CD14-positive monocyte (primary cell): ENCODE measurements at regions not wholly inside any gene's neighbourhood (a gene's known extent, or its start where the extent isn't known, plus 50 kb on each side); places are given as distances from the start of the nearest gene placed in this dataset.

Experiments used
- DNase-seq, 3 donors: peaks; one replicate each; pipeline ENCODE4 v3.0.0-alpha.2; 2011 to 2022
- H2AFZ ChIP-seq: 2 replicates; pipeline ENCODE4 v1.6.0; 2012; ENCODE audit warnings: mild to moderate bottlenecking, low read depth, low read length, inconsistent platforms; ENCODE audit not compliant: insufficient read depth, poor library complexity, severe bottlenecking
- H3K27ac ChIP-seq, 2 donors: 1 replicate in 1 of 2; 2 replicates in 1 of 2; pipeline ENCODE4 v1.5.1; 2012 to 2013; ENCODE audit warnings: low read length in 2 of 2, control low read depth in 1 of 2, inconsistent platforms in 1 of 2, low read depth in 1 of 2, mild to moderate bottlenecking in 1 of 2
- H3K27me3 ChIP-seq, 2 donors: one replicate each; pipeline versions ENCODE4 v1.6.0 to v1.6.1; 2011 to 2013; ENCODE audit warnings: low read length in 2 of 2; ENCODE audit not compliant: control insufficient read depth in 2 of 2, insufficient read depth in 2 of 2
- H3K36me3 ChIP-seq, 2 donors: replicated peaks in 1 of 2; 1 replicate in 1 of 2; 2 replicates in 1 of 2; pipeline versions ENCODE4 v1.5.1 to v1.6.1; 2012 to 2013; ENCODE audit warnings: low read length in 2 of 2, control low read depth in 1 of 2, inconsistent platforms in 1 of 2, mild to moderate bottlenecking in 1 of 2; ENCODE audit not compliant: insufficient read depth in 2 of 2, control insufficient read depth in 1 of 2
- H3K4me1 ChIP-seq, 2 donors: 1 replicate in 1 of 2; 2 replicates in 1 of 2; pipeline versions ENCODE4 v1.5.1 to v1.6.1; 2012 to 2013; ENCODE audit warnings: low read length in 2 of 2, control low read depth in 1 of 2, inconsistent platforms in 1 of 2, mild to moderate bottlenecking in 1 of 2, moderate library complexity in 1 of 2; ENCODE audit not compliant: insufficient read depth in 2 of 2, control insufficient read depth in 1 of 2
- H3K4me2 ChIP-seq: replicated peaks from 2 replicates; pipeline ENCODE3; 2012; ENCODE audit warnings: low read length, moderate library complexity, mild to moderate bottlenecking; ENCODE audit not compliant: poor library complexity, severe bottlenecking; ENCODE audit errors: extremely low read depth
- H3K4me3 ChIP-seq, 3 experiments: fragments of 200-600 bp in 1 of 3; sonication (generic) in 1 of 3; replicated peaks in 1 of 3; 1 replicate in 2 of 3; 2 replicates in 1 of 3; pipeline ENCODE4 v1.5.1; 2011 to 2013; ENCODE audit warnings: low read length in 3 of 3, mild to moderate bottlenecking in 3 of 3, control low read depth in 2 of 3, low read depth in 2 of 3, inconsistent platforms in 1 of 3, moderate library complexity in 1 of 3
- H3K79me2 ChIP-seq: 2 replicates; pipeline ENCODE4 v1.6.0; 2012; ENCODE audit warnings: mild to moderate bottlenecking, control low read depth, inconsistent platforms, low read length, moderate library complexity; ENCODE audit not compliant: insufficient read depth
- H3K9ac ChIP-seq: 2 replicates; pipeline ENCODE4 v1.6.0; 2017; ENCODE audit warnings: low read length, mild to moderate bottlenecking; ENCODE audit not compliant: insufficient read depth, poor library complexity, severe bottlenecking
- H3K9me3 ChIP-seq, 2 donors: replicated peaks in 1 of 2; 1 replicate in 1 of 2; 2 replicates in 1 of 2; pipeline versions ENCODE4 v1.5.1 to v1.6.1; 2012 to 2013; ENCODE audit warnings: low read length in 2 of 2, control low read depth in 1 of 2; ENCODE audit not compliant: control insufficient read depth in 1 of 2, insufficient read depth in 1 of 2
- H4K20me1 ChIP-seq: 2 replicates; pipeline ENCODE4 v1.6.0; 2012; ENCODE audit warnings: mild to moderate bottlenecking, low read length, control low read depth, moderate library complexity; ENCODE audit not compliant: insufficient read depth
- H3K27ac Mint-ChIP-seq, 7 donors: one replicate each; pipeline ENCODE4 v1.8.0; 2020; ENCODE audit warnings: mild to moderate bottlenecking in 7 of 7, mixed read lengths in 7 of 7, moderate library complexity in 6 of 7, inconsistent platforms in 2 of 7
- H3K27me3 Mint-ChIP-seq, 3 donors: one replicate each; pipeline ENCODE4 v1.8.0; 2021 to 2022; ENCODE audit warnings: low read depth in 3 of 3, mild to moderate bottlenecking in 3 of 3, mixed read lengths in 3 of 3, moderate library complexity in 3 of 3, inconsistent platforms in 1 of 3
- H3K36me3 Mint-ChIP-seq, 2 donors: one replicate each; pipeline ENCODE4 v1.8.0; 2020; ENCODE audit warnings: mixed read lengths in 2 of 2, inconsistent platforms in 1 of 2, mild to moderate bottlenecking in 1 of 2
- H3K4me1 Mint-ChIP-seq: one replicate; pipeline ENCODE4 v1.8.0; 2020; ENCODE audit warnings: mild to moderate bottlenecking, mixed read lengths
- H3K4me3 Mint-ChIP-seq, 2 donors: one replicate each; pipeline ENCODE4 v1.8.0; 2020; ENCODE audit warnings: mild to moderate bottlenecking in 2 of 2, mixed read lengths in 2 of 2, moderate library complexity in 1 of 2
- H3K9me3 Mint-ChIP-seq, 7 donors: one replicate each; pipeline ENCODE4 v1.8.0; 2020 to 2022; ENCODE audit warnings: mixed read lengths in 7 of 7, mild to moderate bottlenecking in 6 of 7, moderate library complexity in 6 of 7, inconsistent platforms in 2 of 7
- WGBS: methylation state at CpG from one replicate; pipeline ENCODE4 v1.1.5; 2013; ENCODE audit warnings: missing lambda C conversion rate; ENCODE audit not compliant: insufficient coverage; 5-methylcytosine and 5-hydroxymethylcytosine counted together
- intact Hi-C, 2 donors: fragments of 100-400 bp; cut with micrococcal nuclease; formaldehyde crosslinking; loops; one replicate each; pipeline versions ENCODE4 v1.15.0 to v1.15.1; 2023
- TF ChIP-seq, protein P1 (sequence below): fragments of 200-600 bp; IDR thresholded peaks from one replicate; pipeline ENCODE4 v1.8.0; 2022; ENCODE audit warnings: antibody characterized with exemption, mild to moderate bottlenecking

GRCh38 chr20:57932227-57932864 is 222.5 kb upstream of the PMEPA1 start:
- intact Hi-C loops = no loop called here
- Histone ChIP-seq H2AFZ (no peak overlapping the region), H3K4me2 (no peak overlapping the region), H4K20me1 (no peaks in the 10 kb centered on the region), H3K79me2 (no peaks in the 10 kb centered on the region), H3K4me1 (no peaks in the 10 kb centered on the region), H3K9ac (no peak overlapping the region), H3K9me3 (no peaks in the 10 kb centered on the region), H3K36me3 (no peaks in the 10 kb centered on the region), H3K4me3 (no peak overlapping the region), H3K27ac (no peak overlapping the region), H3K27me3 (no peaks in the 10 kb centered on the region)
- no peak overlapping the region for H3K27ac Mint-ChIP-seq
- H3K4me3 Mint-ChIP-seq = no peak overlapping the region
- no peaks in the 10 kb centered on the region for H3K4me1 Mint-ChIP-seq
- no peaks in the 10 kb centered on the region for H3K36me3 Mint-ChIP-seq
- peaks cover 0 to 7% (median 6%) of the 10 kb centered on the region in 7 donors for H3K9me3 Mint-ChIP-seq
- peaks cover 2 to 9% (median 4%) of the 10 kb centered on the region in 3 donors for H3K27me3 Mint-ChIP-seq
- 85% methylated on average over 13 of the region's 17 CpGs for WGBS
- DNase-seq = no peak
- TF ChIP-seq, protein P1, sequence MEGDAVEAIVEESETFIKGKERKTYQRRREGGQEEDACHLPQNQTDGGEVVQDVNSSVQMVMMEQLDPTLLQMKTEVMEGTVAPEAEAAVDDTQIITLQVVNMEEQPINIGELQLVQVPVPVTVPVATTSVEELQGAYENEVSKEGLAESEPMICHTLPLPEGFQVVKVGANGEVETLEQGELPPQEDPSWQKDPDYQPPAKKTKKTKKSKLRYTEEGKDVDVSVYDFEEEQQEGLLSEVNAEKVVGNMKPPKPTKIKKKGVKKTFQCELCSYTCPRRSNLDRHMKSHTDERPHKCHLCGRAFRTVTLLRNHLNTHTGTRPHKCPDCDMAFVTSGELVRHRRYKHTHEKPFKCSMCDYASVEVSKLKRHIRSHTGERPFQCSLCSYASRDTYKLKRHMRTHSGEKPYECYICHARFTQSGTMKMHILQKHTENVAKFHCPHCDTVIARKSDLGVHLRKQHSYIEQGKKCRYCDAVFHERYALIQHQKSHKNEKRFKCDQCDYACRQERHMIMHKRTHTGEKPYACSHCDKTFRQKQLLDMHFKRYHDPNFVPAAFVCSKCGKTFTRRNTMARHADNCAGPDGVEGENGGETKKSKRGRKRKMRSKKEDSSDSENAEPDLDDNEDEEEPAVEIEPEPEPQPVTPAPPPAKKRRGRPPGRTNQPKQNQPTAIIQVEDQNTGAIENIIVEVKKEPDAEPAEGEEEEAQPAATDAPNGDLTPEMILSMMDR = no peak

- H4K20me1 ChIP-seq = no peaks in the 10 kb centered on the region
- H2AFZ ChIP-seq = no peak overlapping the region
- intact Hi-C loops = no loop called here
Observed at GRCh38 chr20:57930351-57930750, 220.5 kb upstream of the PMEPA1 start.

More at GRCh38 chr20:57930351-57930750, 220.5 kb upstream of the PMEPA1 start:
- H3K9me3 Mint-ChIP-seq = peaks cover 8 to 23% (median 13%) of the 10 kb centered on the region in 7 donors
- no peak overlapping the region for H3K9ac ChIP-seq
- H3K79me2 ChIP-seq = no peaks in the 10 kb centered on the region
- no peaks in the 10 kb centered on the region for H3K36me3 Mint-ChIP-seq
- H3K27me3 Mint-ChIP-seq = peaks cover 2 to 7% (median 4%) of the 10 kb centered on the region in 3 donors
- H3K9me3 ChIP-seq = peaks cover 8 to 14% of the 10 kb centered on the region in 2 donors
- no peak overlapping the region for H3K4me3 ChIP-seq
- no peaks in the 10 kb centered on the region for H3K4me1 Mint-ChIP-seq
- H3K36me3 ChIP-seq = no peaks in the 10 kb centered on the region
- H3K27ac Mint-ChIP-seq = no peak overlapping the region
- H3K4me2 ChIP-seq = no peak overlapping the region
- H3K4me1 ChIP-seq = no peaks in the 10 kb centered on the region
- WGBS = no CpG with 5 or more reads among the region's 5 CpGs
- H3K27me3 ChIP-seq = no peaks in the 10 kb centered on the region
- H3K27ac ChIP-seq = no peak overlapping the region
- DNase-seq = no peak
- H3K4me3 Mint-ChIP-seq = no peak overlapping the region
- TF ChIP-seq, protein P1 = no peak
